HG03575 (cell line): ENCODE measurements at regions not wholly inside any gene's neighbourhood (a gene's known extent, or its start where the extent isn't known, plus 50 kb on each side); places are given as distances from the start of the nearest gene placed in this dataset.
"Not testable (repeated sequence)": the region's sequence is repeated elsewhere in the genome, so short reads cannot be mapped to it uniquely, and the experiment has no call there.

ENCODE experiments used
- ATAC-seq: cut with Tn5 transposase; IDR thresholded peaks from one replicate; pipeline ENCODE4 v1.9.1; 2021; ENCODE audit not compliant: unreplicated experiment, insufficient number of reproducible peaks, low FRiP score; ENCODE audit errors: extremely low read depth

DNA sequence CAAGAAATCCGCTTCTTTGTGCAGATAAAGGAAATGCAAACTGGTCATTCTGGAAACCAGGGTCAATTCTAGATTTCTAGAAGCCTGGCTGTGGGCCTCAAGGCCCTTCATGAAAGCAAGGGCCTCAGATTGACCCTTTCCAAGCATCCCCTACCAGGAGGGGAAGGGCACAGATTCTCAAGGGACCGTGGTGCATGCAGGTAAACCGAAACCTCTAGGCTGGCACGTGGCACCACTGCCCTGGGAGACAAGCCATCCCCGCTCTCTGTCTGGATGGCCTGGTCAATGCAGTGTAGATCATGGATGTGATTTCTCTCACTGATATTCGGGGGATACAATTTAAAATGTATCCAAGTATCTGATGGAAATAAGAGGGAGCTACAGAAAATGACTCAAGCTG, 69.4 kb downstream of the TOMM20 start:
- ATAC-seq = no peak

DNA sequence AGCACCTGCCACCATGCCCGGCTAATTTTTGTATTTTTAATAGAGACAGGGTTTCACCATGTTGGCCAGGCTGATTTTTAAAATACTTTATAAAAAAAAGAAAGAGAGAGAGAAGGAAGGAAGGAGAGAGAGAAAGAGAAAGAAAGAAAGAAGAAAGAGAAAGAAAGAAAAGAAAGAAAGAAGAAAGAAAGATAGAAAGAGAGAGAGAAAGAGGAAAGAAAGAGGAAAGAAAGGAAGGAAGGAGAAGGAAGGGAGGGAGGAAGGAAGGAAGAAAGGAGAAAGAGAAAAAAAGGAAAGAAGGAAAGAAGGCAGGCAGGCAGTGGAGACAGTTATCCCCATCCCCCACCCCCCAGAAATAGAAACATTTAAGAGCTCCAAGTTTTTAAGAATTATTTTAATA, 69.9 kb downstream of the TOMM20 start:
- no peak for ATAC-seq

DNA sequence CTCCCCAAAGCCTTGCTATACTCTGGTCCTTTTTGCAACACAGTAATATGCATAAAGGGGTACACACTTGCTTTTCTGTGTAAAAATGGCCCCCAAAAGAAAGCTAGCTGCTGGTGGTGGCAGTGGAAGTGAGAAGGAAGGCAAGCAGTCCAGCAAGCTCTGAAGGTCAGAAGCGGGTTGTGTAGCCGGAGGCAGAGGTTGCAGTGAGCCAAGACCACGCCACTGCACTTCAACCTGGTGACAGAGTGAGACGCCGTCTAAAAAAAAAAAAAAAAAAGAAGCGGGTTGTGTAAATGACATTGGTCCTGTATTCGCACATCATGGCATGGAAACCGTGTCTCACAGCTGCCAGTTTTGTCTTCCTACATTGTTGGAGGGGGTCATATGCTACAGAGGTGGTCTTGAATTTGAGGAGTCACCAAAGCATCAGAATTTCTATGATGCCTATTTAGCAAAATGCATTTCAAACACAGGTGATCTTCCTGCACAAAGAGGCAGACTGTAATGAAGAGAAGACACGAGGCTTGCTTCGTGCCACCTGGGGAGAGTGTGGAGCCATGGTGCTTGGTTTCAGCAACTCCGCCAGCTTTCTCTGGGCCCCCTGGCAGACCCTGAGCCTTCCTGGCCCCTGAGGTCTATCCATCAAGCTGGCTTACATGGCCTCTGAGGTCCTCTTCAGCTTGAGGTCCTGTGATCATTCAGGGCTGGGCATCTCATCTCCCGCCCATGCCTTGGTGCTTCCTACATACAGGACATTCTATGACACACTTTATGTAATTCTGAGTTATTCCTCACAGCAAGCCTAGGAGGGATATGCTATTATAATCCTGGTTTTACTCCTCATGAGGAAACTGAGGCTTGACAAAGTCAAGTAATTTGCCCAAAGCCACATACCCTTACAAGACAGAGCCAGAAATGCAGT, 71.0 kb downstream of the TOMM20 start:
- ATAC-seq = no peak

DNA sequence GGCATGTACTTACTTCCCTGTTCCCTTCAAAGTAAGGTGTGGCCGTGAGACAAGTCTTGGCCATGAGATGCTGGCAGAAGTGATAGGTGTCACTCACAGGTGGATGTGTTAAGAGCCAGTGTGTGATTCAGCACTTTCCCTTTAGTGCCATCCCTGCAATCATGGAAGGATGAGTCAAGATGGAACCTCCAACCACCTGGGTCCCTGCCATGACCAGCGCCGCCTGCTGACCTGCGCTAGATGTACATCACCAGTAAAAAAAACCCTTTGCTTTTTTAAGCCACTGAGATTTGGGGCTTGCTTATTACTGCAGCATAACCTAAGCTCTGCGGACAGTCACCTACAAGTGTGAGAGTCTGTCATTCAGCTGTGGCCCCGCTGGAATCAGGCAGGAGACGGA, 71.7 kb downstream of the TOMM20 start:
- no peak for ATAC-seq

DNA sequence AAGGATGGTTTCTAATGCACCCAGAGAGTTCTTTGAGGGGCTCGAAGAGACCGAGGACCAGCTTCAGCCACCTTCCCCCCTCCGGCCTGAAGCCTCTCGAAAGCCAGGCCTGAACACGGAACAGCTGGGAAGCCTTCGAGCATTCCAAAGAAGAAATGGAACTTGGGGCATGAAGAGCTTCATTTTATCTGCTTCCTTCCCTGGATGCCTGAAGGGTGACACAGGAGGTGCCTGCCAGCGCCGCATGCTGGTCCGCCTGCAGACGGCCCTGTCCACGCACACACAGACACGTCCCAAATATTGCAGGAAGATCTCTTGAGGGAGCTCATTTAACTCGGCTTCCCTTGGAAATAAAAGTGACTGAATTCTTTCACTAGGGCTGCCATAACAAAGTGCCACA, 73.7 kb downstream of the TOMM20 start:
- no peak for ATAC-seq

DNA sequence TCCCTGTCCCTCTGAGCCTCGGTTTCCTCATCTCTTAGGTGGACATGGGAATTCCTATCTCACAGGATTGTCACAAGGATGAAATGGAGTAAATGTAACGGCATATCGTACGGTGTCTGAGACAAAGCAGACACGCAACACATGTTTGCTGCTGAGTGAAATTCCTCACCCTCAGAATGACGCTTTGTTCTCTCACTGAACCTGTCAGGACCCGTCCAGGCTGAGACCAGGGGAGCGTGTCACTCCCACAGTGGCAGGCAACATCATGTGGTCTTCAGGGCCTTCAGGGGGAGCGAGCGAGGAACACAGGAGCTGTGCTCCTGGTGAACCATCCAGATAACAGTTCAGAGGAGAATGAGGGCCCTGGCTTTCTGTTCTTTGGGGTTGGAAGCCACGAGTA, 74.2 kb downstream of the TOMM20 start:
- no peak for ATAC-seq

DNA sequence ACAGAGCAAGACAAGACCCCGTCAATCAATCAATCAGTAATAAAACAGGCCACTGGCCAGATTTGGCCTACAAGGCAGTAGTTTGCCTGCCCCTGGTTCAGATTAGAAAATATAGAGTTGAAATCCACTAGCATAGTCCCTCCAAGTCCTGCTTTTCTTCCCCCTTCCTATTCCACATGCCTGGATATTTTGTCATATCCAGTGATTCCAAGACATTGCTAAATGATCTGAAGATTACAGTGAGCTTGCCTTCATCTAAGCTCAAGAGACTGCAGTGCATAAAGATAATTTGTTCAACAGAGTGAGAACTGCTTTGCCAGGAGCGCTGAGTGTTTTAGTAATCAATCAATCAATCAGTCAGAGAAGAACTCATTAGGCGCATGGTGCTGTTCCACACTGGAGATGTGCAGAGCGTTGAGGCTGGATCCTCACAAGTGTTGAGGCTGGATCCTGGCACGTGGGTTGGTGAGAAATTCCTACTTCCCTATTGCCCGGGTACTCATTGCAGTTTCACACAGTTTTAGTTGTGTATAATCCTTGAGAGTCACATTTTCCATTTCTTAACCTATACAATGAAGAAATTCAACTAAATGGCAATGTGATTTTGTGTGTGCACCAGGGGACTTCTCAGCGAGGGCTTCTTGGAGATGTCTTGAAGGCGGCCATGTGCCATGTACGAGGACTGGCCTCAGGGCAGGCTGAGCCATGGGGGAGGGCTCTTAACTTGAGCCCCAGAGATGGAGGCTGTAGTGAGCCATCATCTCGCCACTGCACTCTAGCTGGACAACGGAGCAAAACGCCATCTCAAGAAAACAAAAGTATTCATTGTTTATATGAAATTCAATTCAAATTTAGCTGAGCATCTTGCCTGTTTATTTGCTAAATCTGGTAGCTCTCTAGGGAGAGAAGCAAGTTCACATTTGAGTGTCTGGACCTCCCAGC, 76.3 kb downstream of the TOMM20 start:
- ATAC-seq = no peak

DNA sequence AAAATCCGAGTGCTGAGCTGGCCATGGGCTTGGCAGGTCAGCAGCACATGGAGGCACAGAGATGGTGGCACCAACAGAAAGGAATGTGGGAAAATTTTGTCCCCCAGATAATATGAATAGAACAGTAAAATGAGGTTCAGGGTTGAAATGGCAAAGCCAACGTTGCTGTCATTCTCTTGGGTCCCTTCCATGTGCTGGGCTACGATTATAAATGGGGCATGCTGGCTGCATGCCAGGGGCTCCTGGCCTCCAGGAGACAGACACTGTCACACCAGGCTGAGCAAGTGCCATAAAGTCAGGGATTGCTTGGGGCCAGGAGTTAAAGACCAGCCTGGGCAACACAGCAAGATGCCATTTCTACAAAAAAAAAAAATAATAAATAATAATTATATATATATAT, 77.1 kb downstream of the TOMM20 start:
- ATAC-seq = no peak

DNA sequence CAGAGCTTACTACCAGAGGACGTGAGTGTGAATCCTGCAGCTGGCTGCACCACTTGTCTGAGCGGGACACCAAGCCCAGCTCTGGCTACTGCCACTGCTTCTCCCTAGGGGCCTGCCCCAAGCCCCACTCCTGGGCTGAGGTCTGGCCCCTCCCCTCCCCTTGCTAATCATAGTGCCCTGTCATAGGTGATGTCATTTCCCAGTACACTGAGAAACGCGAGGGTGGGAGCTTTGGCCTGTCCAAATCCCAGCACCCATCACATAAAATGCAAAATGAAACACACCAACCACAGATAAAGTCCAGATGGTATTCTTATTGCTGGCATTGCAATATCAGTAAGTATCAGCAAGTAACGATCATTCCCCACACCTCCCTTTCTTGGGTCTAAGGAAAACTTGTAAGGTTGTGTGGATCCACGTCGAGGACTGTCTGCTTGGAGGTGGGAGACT, 77.7 kb downstream of the TOMM20 start:
- ATAC-seq = no peak

DNA sequence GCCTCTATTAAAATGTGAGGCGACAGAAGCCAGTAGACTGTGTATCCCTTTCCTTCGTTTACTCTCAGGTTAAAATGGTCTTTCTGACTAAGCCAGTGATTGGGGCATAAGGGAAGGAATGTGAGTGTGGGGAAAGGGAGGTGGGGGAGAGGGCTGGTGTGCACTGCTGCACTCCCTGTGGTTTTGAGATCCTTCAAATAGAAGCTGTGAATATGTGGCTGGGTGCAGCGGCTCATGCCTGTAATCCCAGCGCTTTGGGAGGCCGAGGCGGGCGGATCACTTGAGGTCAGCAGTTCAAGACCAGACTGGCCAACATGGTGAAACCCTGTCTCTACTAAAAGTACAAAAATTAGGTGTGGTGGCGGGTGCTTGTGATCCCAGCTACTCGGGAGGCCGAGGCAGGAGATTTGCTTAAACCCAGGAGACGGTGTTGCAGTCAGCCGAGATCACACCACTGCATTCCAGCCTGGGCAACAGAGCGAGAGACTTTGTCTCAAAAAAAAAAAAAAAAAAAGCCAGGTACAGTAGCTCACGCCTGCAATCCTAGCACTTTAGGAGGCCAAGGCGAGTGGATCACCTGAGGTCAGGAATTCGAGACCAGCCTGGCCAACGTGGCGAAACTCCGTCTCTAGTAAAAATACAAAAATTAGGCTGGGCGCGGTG, 78.8 kb downstream of the TOMM20 start:
- not testable (repeated sequence) for ATAC-seq

DNA sequence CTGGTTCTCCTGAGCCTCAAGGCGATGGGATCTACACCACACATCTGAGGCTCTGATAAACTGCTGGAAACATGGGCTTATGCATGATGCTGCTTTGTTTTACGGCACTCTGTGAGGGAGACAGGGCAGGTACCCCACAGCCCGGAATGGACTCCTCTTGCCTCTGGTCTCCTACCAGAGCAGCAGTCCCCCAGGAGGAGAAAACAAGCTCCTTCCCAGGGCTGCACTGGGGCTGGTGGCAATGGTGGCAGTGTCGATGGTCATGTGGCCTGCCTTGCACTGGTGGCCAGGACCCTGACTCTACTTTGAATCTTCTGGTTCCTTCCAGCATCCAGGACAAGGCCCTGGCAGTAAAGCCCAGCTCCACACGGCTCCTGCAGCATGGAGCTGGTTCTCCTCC, 79.4 kb downstream of the TOMM20 start:
- ATAC-seq = no peak

DNA sequence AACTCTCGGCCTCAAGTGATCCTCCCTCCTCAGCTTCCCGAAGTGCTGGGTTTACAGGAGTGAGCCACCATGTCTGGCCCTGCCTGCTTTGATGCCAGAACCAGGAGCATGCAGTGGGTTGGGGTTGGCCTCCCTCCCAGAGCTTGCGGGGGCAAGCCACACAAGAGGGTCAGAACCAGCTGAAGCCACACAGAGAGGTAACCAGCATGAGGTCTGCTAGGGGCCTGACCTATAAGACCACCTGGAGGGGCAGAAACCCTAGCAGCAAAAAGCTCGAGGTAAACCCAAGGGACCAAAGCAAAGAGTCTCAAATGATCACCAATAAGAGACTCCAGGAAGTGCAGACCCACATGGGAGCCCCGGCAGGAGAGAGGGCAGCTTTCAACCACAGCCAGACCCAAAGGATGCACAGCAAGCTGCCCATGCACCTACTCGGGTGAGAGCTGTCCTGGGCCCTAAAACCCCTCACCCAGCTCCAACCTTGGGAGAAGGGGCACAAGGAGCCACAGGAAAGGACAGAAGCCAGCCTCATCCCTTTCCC, 81.2 kb downstream of the TOMM20 start:
- ATAC-seq = no peak

DNA sequence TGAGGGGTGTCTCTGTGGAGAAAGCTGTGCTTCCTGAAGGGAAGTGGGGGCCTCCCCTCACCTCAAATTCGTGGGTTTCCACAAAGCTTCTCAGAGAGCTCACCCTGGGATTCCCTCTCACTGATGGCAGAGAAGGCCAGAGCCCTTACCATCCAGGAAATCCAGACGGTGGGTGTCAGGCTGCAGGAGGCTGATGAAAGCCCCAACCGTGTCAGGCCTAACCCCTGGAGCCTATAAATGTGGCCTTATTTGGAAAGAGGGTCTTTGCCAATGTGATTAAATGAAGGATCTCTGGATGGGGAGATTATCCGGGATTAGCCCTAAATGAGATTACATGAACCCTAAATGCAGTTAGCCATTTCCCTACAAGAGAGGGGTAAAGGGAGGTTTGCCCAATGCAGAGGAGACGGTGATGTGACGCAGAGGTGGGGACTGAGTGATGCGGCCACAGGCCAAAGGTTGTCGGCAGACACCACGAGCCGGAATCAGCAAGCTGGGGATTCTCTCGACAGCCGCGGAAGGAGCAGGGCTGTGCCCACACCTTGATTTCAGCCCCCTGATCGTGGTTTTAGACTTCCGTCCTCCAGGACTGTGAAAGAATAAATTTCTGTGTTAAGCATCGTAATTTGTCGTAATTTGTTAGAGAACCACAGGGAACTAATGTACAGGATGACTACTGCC, 82.6 kb downstream of the TOMM20 start:
- ATAC-seq = no peak

DNA sequence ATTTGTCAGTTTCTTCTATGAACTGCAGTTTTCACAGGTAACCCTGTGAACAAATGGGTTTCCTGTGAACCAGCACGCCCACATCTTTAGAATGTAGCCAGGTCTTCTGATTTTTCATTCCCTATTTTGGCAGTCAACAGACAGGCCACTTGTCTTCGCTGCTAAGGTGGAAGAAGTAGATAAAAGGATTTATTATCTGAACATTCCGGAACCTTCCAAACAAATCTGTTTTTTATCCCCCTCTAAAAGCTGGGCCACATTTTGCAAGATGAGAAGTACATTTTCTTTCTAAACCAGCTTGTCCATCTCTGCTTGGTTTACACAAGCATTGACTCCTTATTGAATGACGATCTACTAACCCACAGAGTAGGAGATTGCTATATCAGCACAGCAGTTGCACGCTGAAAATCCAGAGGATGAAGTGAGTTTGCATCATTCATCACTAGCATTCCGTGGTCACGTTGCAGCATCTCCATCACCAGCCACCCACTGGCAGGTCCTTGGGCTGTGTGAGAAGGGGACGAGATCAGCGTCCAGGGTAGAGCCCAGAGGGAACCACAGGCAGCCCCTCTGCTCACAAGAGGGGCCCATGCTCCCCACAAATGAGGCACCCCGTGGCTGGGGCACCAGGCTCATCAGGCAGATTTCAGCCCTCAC, 83.5 kb downstream of the TOMM20 start:
- no peak for ATAC-seq

DNA sequence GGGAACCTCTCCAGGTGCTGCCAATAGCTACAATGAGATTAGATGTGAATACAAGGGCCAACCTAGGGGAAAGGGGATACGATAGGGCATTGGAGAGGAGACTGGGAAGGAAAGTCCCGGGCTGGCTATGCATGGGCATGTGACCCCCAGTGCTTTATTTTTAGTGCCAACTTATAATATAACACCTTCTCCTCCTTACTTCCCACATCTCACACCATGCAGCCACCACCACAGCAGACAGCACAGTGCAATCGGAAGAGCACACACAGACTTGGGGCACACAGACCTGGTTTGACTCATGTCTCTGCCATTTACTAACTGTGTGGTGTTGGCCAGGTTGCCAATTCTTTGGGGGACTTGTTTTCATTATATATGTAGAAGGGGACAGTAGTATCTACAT, 85.4 kb downstream of the TOMM20 start:
- no peak for ATAC-seq

DNA sequence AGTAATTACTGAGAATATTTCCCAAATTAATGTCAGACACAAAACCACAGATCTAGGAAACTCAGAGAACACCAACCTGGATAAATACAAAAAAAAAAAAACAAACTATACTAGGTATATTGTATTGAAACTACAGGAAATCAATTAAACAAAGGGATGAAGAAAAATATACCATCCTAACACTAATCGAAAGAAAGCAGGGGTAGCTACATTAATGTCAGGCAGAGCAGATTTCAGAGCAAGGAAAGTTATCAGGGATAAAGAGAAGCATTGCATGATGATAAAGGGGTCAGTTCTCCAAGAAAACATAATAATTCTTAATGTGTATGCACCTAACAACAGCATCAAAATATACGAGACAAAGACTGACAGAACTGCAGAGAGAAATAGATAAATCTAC, 89.9 kb downstream of the TOMM20 start:
- ATAC-seq = no peak

DNA sequence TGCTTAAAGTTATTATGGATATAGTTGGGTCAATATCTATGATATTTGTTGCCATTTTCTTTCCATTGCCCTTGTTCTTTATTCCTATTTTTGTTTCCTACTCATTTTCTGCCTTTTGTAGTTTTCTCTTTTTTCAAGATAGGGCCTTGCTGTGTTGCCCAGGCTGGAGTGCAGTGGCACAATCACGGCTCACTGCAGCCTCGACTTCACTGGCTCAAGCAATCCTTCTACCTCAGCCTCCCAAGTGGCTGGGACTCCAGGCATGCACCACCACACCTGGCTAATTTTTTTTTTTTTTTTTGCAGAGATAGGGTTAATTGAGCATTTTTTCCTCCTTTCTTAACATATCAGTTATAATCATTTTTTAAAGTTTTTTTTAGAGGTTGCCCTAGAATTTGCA, 92.7 kb downstream of the TOMM20 start:
- ATAC-seq = no peak

DNA sequence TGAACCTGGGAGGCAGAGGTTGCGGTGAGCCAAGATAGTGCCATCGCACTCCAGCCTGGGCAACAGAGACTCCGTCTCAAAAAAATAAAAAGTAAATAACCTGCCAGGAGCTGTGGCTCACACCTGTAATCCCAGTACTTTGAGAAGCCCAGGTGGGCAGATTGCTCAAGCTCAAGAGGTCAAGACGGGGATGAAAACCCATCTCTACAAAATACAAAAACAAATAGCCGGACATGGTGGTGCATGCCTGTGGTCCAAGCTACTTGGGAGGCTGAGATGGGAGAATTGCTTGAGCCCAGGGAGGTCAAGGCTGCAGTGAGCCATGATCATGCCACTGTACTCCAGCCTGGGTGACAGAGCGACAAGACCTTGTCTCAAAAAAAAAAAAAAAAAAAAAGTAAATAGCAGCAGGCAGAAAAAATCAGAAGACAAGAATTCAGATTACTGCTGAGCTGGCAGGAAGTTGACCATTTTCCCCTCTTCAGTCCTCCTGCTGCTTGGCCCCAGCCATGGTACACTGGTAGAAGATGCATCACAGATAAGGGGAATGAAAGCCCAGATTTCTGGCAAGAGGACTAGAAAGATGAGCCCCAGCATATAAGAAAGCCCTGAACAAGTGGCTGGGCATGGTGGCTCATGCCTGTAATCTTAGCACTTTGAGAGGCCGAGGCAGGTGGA, 97.6 kb downstream of the TOMM20 start:
- no peak for ATAC-seq
